GM20000 (cell line): ENCODE measurements at regions not wholly inside any gene's neighbourhood (a gene's known extent, or its start where the extent isn't known, plus 50 kb on each side); places are given as distances from the start of the nearest gene placed in this dataset.
"Not testable (repeated sequence)": the region's sequence is repeated elsewhere in the genome, so short reads cannot be mapped to it uniquely, and the experiment has no call there.

ENCODE experiments used
- DNase-seq: peaks from one replicate; pipeline ENCODE4 v3.0.0; 2012; ENCODE audit warnings: low spot score
- CTCF ChIP-seq: IDR thresholded peaks from 2 replicates; pipeline ENCODE4 v1.5.1; 2012; ENCODE audit warnings: mild to moderate bottlenecking, control low read depth; ENCODE audit errors: extremely low read depth, missing control alignments

- TF ChIP-seq CTCF, result no peak
- DNase-seq, result no peak
Observed at GRCh38 chr13:85140192-85140591, 659.0 kb downstream of the SLITRK6 start.

- no peak for DNase-seq
Observed at GRCh38 chr13:85137516-85137915, 661.7 kb downstream of the SLITRK6 start.

GRCh38 chr13:85132986-85133385, 666.2 kb downstream of the SLITRK6 start:
- DNase-seq, result no peak
- TF ChIP-seq CTCF, result no peak

More at GRCh38 chr13:85137516-85137915, 661.7 kb downstream of the SLITRK6 start:
- no peak for TF ChIP-seq CTCF

GRCh38 chr13:85123501-85123900, 675.7 kb downstream of the SLITRK6 start:
- DNase-seq, result not testable (repeated sequence)

GRCh38 chr13:85108356-85108755, 690.9 kb downstream of the SLITRK6 start:
- no peak for DNase-seq
- no peak for TF ChIP-seq CTCF

GRCh38 chr13:85099245-85099644, 700.0 kb downstream of the SLITRK6 start:
- DNase-seq, result no peak
- no peak for TF ChIP-seq CTCF

GRCh38 chr13:85095418-85096272, 703.6 kb downstream of the SLITRK6 start:
- no peak for TF ChIP-seq CTCF
- no peak for DNase-seq

- no peak for DNase-seq
- no peak for TF ChIP-seq CTCF
Observed at GRCh38 chr13:85093808-85094207, 705.4 kb downstream of the SLITRK6 start.
